ENCODE measurements at regions not wholly inside any gene's neighbourhood (a gene's known extent, or its start where the extent isn't known, plus 50 kb on each side); places are given as distances from the start of the nearest gene placed in this dataset.
"Not testable (repeated sequence)": the region's sequence is repeated elsewhere in the genome, so short reads cannot be mapped to it uniquely, and the experiment has no call there.

DNA sequence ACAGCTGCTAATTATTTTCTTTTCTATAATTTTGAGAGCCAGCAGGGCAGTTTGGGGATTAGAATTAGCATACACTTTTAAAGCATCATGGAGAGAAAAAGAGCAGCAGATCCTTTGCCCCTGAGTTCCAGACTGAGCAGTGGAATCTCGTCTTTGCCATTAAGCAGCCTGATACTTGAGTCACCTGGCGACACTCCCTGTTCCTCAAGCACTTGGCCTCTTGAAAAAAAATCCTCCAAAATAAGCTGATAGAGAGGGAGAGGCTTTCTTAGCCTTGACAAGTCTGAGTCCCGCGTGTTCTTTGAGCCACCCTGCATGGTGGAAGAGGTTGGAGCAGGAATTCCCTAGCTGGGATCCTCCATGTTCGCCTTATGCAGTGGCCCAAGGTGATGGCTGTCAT, 398.3 kb downstream of the IRX2 start:
- H3K27me3 Mint-ChIP-seq (ENCODE audit: low read depth, unreplicated experiment) = peaks cover 8% of the 10 kb centered on the region
- FAIRE-seq (no peak), DNase-seq (ENCODE audit: low read depth) (no peak)
- Histone ChIP-seq H4K20me1 (ENCODE audit: insufficient read depth, low read length) (no peaks in the 10 kb centered on the region), H3K36me3 (ENCODE audit: insufficient read depth, low read length) (no peaks in the 10 kb centered on the region), H3K9ac (ENCODE audit: low read length) (no peak overlapping the region), H3K4me3 (ENCODE audit: insufficient read depth, low read depth, low read length) (no peak overlapping the region), H3K4me1 (ENCODE audit: insufficient read depth, low read length) (no peaks in the 10 kb centered on the region), H3K4me2 (ENCODE audit: low read length) (no peak overlapping the region), H3K27ac (ENCODE audit: low read depth, low read length) (no peak overlapping the region), H2AFZ (ENCODE audit: low read depth, low read length) (no peak overlapping the region), H3K9me3 (ENCODE audit: insufficient read depth, low read depth, low read length) (peaks cover 3% of the 10 kb centered on the region), H3K27me3 (ENCODE audit: insufficient read depth, low read length) (no peaks in the 10 kb centered on the region), H3K79me2 (ENCODE audit: insufficient read depth, low read length) (no peaks in the 10 kb centered on the region)
- no peak overlapping the region for H3K27ac Mint-ChIP-seq (ENCODE audit: unreplicated experiment)
- no peak overlapping the region for H3K4me3 Mint-ChIP-seq (ENCODE audit: unreplicated experiment)
- peaks cover 5% of the 10 kb centered on the region for H3K4me1 Mint-ChIP-seq (ENCODE audit: low read depth, unreplicated experiment)
- peaks cover 4% of the 10 kb centered on the region for H3K9me3 Mint-ChIP-seq (ENCODE audit: unreplicated experiment)
- no peak for TF ChIP-seq EZH2 (IDR thresholded peaks at IDR 0.05; ENCODE audit: insufficient read depth, low read length)
- TF ChIP-seq, protein P1, sequence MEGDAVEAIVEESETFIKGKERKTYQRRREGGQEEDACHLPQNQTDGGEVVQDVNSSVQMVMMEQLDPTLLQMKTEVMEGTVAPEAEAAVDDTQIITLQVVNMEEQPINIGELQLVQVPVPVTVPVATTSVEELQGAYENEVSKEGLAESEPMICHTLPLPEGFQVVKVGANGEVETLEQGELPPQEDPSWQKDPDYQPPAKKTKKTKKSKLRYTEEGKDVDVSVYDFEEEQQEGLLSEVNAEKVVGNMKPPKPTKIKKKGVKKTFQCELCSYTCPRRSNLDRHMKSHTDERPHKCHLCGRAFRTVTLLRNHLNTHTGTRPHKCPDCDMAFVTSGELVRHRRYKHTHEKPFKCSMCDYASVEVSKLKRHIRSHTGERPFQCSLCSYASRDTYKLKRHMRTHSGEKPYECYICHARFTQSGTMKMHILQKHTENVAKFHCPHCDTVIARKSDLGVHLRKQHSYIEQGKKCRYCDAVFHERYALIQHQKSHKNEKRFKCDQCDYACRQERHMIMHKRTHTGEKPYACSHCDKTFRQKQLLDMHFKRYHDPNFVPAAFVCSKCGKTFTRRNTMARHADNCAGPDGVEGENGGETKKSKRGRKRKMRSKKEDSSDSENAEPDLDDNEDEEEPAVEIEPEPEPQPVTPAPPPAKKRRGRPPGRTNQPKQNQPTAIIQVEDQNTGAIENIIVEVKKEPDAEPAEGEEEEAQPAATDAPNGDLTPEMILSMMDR (IDR thresholded peaks at IDR 0.05; ENCODE audit: insufficient read depth, low read depth, low read length) = no peak
- H3K36me3 Mint-ChIP-seq (ENCODE audit: low read depth, unreplicated experiment) = no peaks in the 10 kb centered on the region

DNA sequence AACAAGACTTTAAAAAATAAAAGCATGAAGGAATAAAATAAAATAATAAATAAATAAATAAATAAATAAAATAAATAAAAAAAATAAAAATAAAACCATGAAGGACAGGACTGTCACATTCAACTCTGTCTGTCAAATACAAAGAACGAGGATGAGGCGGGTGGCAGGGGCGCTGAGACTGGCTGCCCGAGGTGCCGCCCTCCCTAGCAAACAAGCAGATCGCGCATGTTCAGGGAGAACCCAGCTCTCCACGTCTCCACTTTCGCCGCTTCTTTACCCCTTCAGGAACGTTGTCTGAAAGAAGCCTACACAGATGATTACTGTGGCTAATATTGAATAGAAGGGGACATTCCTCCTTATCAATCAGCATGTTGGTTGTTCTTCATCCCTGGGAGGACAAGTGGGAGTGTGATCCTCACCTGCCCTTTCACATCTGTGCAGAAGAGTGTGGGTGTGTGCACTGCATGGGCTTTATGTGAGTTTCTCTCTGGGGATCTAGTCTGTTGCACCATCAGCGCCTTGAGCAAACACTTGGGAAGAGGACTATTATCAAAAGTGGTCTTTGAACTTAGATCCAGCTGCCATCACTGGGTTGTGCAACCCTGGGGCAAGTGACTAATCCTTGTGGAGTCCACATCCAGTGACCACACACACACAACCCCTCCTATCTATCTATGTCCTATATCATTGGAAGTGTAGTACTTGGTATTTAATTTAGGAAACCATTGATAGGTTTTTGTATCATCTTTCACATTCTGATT, 399.2 kb downstream of the IRX2 start:
- no peaks in the 10 kb centered on the region for H3K36me3 Mint-ChIP-seq (ENCODE audit: low read depth, unreplicated experiment)
- Histone ChIP-seq H2AFZ (ENCODE audit: low read depth, low read length) (no peak overlapping the region), H3K27ac (ENCODE audit: low read depth, low read length) (no peak overlapping the region), H3K36me3 (ENCODE audit: insufficient read depth, low read length) (no peaks in the 10 kb centered on the region), H3K4me3 (ENCODE audit: insufficient read depth, low read depth, low read length) (no peak overlapping the region), H3K79me2 (ENCODE audit: insufficient read depth, low read length) (no peaks in the 10 kb centered on the region), H3K4me2 (ENCODE audit: low read length) (no peak overlapping the region), H4K20me1 (ENCODE audit: insufficient read depth, low read length) (no peaks in the 10 kb centered on the region), H3K9ac (ENCODE audit: low read length) (no peak overlapping the region), H3K4me1 (ENCODE audit: insufficient read depth, low read length) (no peaks in the 10 kb centered on the region), H3K27me3 (ENCODE audit: insufficient read depth, low read length) (no peaks in the 10 kb centered on the region), H3K9me3 (ENCODE audit: insufficient read depth, low read depth, low read length) (peaks cover 3% of the 10 kb centered on the region)
- H3K4me3 Mint-ChIP-seq (ENCODE audit: unreplicated experiment) = no peak overlapping the region
- FAIRE-seq (no peak), DNase-seq (ENCODE audit: low read depth) (no peak)
- no peak overlapping the region for H3K27ac Mint-ChIP-seq (ENCODE audit: unreplicated experiment)
- H3K4me1 Mint-ChIP-seq (ENCODE audit: low read depth, unreplicated experiment) = peaks cover 5% of the 10 kb centered on the region
- H3K27me3 Mint-ChIP-seq (ENCODE audit: low read depth, unreplicated experiment) = peaks cover 8% of the 10 kb centered on the region
- H3K9me3 Mint-ChIP-seq (ENCODE audit: unreplicated experiment) = peaks cover 4% of the 10 kb centered on the region
- no peak for TF ChIP-seq EZH2 (IDR thresholded peaks at IDR 0.05; ENCODE audit: insufficient read depth, low read length)
- TF ChIP-seq, protein P1 (IDR thresholded peaks at IDR 0.05; ENCODE audit: insufficient read depth, low read depth, low read length) = no peak

DNA sequence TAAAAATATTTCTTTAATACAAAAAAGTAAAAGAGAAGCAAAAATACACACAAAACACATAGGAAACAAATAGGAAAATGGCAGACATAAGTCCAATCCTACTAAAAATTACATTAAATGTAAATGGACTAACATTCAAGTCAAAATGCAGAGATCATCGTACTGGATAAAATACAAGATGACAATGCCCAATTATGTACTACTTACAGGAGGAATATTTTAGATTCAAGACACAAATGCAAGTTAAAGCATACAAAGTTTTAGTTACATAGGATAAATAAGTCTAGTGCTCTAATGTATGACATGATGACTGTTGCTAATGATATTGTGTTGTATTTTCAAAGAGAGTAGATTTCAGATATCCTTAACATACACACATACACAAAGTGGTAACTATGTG, 401.7 kb downstream of the IRX2 start:
- not testable (repeated sequence) for H3K4me2 ChIP-seq (ENCODE audit: low read length); H3K4me1 ChIP-seq (ENCODE audit: insufficient read depth, low read length); H3K9ac ChIP-seq (ENCODE audit: low read length); H3K79me2 ChIP-seq (ENCODE audit: insufficient read depth, low read length); H3K4me3 Mint-ChIP-seq (ENCODE audit: unreplicated experiment); H3K27me3 Mint-ChIP-seq (ENCODE audit: low read depth, unreplicated experiment); H2AFZ ChIP-seq (ENCODE audit: low read depth, low read length); DNase-seq (ENCODE audit: low read depth); H4K20me1 ChIP-seq (ENCODE audit: insufficient read depth, low read length); H3K36me3 Mint-ChIP-seq (ENCODE audit: low read depth, unreplicated experiment); H3K9me3 Mint-ChIP-seq (ENCODE audit: unreplicated experiment); H3K27me3 ChIP-seq (ENCODE audit: insufficient read depth, low read length); H3K36me3 ChIP-seq (ENCODE audit: insufficient read depth, low read length); FAIRE-seq; H3K4me3 ChIP-seq (ENCODE audit: insufficient read depth, low read depth, low read length); H3K27ac Mint-ChIP-seq (ENCODE audit: unreplicated experiment); H3K4me1 Mint-ChIP-seq (ENCODE audit: low read depth, unreplicated experiment); H3K27ac ChIP-seq (ENCODE audit: low read depth, low read length)
- peaks cover 10% of the 10 kb centered on the region for H3K9me3 ChIP-seq (ENCODE audit: insufficient read depth, low read depth, low read length)

Measured in astrocyte (in vitro differentiated cells and primary cell).